ENCODE measurements at regions not wholly inside any gene's neighbourhood (a gene's known extent, or its start where the extent isn't known, plus 50 kb on each side); places are given as distances from the start of the nearest gene placed in this dataset.

DNA sequence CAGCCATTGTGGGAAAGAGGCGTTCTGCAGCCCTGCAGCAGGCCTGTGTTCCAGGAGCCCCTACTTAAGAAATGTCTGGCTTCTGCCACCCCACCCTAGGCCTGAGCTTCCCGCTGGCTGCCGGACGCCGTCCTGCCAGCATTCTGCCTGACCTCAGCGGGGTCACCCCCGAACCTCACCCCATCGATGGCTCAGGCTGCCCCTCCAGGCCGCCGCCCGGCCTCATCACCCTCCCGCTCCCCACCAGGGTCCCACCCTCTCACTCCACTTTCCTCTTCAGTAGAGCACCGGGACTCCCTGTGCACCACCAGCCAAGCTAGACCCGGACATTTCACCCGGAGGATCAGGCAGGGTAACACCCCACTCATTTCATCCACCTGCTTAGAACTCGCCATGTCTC lies 73.6 kb upstream of the SALL3 start:
- DNase-seq = no peak

DNA sequence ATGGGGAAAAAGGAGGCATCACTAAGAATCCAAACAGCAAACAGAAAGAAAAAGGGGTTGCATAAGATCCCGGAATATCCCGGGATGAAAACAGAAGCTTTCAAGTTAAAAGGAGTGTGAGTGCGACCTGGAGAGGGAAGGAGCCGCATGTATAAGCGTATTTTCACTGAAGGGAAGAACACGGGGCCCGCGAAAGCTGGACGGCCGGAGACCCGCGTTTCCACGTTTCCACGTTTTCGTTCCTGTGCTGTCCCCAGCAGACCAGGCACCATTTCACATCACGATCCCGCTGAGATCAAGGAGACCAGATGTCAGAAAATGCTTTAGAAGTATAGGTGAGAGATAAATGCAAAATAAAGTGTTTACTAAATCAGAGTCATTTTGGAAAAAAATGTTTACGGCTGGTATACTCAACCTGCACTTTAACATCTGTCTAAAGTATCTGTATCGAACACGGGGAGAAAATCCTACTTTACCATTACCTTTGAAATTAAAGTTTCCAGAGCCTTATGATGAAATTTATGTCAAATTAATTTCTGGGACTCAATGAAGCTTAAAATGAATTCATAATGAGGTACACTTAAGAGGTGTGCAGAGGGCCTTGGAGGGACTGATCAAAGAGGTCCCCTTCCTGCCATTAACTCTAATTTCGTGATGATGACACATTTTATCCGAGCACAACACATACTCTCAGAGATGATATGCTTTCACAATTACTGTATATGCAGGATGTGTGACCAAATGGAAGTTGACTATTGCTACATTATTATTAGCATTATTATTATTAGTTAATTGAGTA lies 71.0 kb upstream of the SALL3 start:
- DNase-seq = no peak

DNA sequence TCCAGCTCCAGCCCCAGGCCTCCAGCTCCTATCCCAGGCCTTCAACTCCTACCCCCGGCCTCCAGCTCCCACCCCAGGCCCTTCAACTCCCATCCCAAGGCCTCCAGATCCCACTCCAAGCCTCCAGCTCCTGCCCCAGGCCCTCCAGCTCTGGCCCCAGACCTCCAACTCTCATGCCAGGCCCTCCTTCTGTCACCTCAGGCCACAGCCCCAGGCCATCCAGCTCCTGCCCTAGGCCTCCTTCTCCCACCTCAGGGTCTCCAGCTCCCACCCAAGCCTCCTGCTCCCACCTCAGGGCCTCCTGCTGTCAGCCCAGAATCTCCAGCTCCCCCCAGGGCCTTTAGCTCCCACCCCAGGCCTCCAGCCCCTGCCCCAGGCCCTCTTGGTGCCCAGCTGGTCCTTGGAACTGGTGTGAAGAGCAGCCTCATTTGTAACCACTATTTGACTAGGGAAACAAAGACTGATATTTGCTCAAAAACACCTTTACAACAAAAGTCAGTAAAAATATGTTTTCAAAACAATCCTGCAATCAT lies 67.8 kb upstream of the SALL3 start:
- no peak for DNase-seq

DNA sequence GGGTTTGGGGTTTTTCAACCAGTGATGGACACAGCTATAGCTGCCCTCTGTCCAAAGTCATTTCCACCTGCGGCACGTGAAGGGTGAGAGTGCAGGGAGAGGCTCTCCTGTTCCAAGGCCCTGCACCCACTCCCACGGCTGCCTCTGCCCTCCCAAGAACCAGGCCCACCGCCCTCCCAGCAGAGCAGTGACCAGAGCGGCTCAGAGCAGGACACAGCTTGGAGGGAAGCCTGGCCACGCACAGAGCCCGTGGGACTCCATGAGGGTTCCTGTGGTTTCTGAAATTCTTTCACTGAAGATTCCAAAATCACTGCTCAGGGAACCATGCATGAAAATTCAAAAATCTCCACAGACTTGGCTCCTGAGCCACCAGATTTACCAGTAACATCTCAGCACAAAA lies 67.3 kb upstream of the SALL3 start:
- no peak for DNase-seq

DNA sequence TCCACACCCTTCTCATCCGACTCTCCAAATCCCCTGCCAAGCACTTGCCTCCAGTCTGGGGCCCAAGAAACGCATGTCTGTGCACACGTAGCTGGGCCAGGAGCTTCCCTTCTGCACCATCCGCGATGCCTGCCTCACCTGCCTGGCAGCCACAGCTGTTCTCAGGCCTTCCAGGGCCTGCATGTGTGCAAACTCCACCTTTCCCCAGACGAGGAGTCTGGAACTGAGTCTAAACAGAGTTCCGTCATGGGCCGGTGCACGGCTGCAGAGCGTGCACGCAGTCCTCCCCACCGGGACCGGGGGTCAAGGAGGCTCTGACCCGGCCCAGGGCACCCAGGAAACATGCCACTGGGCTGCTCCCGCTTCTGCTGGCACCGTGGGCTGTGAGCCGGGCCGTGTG lies 66.8 kb upstream of the SALL3 start:
- DNase-seq = no peak

DNA sequence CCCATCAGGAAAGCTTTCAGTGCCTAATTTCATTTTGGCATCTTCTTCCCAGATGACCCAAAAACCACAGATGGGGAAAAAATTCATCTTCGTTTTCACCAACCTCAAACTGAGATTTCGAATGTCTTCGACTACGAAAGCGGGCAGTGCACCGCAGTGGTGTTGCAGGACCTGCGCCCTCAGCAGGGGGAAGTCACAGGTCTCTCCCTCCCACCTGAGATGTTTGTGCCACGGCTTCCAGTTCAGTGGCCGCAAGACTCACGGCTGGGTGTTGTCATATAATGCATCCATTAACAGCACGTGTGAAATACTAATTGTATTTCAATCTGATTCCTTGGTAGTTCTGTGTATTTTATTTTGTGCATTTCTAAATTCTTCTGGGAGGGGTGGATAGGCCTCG lies 66.2 kb upstream of the SALL3 start:
- no peak for DNase-seq

DNA sequence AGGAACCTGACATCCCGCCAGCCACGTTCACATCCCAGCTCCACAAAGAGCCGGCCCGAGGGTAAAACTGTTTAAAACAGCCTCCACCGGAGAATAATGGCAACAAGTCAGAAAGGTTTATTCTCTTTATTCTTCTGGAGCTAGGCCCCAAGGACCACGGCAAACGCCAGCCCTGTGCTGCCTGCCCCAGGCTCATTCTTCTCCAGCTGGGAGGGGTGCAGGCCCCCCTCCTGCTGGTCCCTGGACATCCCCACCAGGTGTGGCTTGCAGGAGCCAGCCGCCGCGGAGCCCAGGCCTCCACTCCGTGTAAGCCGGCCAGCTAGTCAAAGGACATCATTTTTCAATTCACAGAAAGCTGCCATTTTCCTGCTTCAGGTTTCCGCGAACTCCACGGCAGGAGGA lies 65.8 kb upstream of the SALL3 start:
- DNase-seq = no peak

DNA sequence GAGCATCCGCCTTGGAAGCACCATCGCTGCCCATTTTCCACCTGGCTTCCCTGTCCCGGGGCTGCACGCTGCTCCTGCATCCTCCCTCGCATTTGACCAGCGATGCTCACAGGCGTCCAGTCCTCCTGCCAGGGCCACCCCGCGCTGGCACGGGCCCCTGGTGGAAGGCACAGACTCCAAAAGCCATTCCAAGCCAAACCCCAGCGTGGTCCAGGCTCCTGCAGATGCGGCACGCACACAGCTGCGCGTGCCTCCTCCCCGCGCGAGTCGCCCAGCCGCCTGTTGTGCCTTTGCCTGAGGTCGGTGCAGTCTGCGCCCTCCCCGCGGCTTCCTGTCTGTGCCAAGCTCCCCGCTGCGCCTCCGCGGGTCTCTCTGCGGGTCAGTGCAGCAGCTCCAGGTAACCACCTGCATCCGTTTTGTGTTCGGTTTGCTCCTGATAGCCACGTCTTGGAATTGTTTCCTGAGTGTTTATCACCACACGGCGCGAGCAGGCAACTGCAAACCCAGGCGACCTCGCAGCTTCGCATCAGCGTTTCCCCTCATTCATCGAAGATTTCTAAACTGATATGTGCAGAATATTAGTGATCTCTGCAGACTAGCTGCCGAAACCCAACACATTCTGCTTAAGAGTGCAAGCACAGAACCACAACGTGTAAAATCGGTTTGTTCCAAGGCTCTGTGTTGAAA lies 65.2 kb upstream of the SALL3 start:
- no peak for DNase-seq

DNA sequence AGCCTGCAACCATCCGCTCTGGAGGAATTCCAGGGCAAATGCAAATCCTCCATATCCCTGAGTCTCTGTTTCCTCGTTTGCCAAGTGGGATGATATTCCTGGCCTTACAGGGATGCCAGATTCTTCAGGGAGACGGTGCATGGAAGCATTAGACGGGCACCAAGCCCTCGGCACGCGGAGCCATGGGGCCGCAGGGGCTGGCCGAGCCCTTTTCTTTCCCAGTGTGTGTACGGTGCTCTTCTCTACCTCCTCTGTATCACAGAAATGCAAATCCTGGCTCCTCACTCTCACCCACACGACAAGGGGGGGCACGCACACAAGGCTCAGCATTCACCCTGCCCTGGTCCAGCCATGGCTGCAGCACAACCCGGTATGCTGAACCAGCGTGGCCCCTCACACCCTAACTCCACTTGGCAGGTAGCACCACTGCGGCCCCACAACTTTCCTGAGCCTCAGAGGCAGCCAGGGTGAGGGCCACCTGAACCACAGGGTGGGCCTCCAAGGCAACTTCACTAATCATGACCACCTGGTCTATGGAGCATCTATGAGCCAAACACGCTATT lies 64.1 kb upstream of the SALL3 start:
- no peak for DNase-seq

DNA sequence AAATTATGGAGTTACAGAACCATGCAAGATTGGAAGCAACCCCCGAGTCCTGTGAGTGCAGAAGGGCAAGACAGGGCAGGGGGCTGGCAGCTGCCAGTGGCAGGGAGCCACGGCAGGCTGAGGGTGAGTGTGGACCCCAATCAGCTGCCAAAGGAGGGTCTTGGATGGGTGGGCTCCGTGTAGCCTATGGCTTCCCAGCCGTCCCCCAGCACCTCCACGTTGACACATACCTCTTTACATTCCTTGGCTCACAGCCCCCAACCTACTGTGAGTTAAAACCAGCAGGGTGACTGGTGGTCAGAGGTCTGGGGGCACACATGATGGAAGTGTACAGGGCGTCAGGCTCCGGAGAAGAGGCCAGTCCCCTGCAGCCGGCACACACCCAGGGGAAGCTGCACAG lies 60.9 kb upstream of the SALL3 start:
- no peak for DNase-seq

DNA sequence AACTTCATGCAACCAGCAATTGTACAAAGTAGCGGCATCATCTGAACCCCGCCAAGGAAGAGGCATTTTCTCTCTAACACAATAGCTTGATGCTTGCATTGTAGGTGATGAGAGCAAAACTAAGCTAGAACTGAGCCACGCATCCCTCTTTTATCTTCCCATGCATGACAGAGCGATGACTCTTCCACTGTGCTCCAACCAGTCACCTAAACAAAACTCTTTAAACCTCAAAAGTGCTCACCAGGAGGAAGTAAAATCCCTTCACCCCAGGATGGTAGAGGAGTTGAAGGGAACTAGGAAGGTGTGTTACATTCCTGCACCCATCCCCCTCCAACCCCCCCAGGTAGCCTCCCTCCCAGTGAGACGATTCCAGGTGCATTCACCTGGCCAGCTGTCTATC lies 59.7 kb upstream of the SALL3 start:
- DNase-seq = no peak

DNA sequence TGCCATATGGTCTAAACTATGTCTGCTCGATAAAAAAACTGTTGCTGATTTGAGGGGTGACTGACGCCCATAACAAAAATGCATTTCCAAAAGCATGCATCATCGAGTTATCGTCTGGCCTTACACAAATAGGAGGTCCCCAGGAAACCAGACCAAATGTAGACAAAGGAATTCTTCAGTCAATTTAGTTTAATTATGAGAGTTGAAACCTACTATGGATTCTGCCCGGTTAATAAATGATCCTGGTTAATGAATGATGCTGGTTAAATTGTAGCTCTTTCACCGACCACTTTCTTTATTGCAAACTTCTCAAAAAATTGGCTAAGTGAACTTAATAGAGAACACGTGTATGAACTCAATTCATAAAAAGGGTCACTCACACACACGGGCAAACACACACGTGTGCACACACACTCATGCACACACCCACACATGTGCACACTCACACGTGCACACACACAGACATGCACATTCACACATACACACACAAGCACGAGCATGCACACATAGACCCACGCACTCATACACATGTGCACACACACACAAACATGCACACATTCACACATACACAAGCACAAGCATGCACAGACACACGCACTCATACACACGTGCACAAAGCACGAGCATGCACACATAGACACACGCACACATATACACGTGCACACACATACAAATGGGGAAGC lies 59.0 kb upstream of the SALL3 start:
- DNase-seq = no peak

DNA sequence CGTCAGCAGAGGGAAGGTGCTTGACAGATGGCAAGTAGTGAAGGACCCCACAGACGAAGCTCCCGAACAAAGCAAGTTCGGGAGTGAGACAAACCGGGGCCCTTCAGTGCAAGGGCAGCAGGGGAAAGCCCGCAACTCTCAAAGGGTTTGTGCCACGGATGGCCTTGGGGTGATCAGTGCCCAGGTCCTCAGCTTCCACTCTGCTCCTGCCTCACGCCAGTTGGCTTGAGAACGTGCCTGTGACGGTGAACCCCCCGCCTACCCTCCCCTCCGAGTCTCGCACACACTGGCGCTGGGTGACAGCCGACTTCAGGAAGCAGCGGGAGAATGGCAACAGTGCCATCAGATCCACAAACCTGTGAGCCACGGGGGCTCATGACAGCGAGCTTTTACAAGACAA lies 56.8 kb upstream of the SALL3 start:
- no peak for DNase-seq

DNA sequence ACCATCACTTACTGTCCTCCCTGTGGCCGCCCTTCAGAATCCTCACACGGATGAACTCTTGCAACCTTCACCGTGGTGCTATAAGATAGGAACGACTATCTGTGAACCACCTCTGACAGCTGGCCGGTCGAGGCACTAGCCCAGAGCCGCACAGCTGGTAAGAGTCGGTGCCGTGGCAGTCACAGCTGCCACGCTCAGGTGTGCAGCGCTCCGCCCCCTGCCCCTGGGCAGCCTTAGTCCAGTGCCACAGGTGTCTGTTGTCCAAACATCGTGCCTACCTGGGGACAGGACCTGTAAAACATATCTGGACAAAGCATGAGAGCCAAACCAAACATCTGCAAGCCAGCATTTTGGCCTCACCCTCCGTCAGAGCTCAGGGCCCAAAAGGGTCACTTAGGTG lies 55.3 kb upstream of the SALL3 start:
- DNase-seq = no peak

DNA sequence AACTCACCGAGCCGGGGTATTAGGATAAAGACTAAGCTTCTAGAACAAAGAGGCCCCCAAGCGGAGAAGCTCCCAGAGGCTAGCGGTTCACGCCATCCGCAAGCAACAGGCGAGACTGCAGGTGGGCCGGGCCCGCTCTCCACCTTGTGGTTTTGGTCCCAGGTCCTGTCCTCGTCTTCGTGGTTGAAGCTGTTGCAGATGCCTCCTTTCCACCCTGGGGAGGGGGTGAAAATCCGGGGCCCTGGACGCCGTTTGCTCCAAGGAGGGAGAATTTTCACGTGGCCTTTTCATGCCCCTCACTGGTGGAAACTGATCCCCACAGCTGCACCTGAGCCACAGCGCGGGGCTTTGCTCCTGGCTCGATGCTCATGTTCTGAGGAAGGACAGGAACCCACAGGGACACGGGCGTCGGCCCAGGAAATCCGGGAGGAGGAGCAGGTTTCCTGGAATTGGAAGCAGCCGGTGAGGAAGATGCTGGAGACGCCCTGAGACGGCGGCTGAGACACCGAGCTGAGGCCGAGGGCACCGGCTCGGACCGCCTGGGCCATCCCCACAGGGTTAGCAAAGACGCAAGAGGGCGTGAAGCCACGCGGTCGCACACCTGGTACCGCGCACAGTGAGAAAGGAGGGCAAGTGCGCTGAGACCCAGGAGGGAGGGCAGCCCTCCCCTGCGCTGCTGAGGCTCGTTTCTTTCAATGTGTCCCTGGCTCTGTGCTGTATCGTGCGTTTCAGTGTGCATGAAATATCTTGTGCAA lies 54.7 kb upstream of the SALL3 start:
- no peak for DNase-seq

DNA sequence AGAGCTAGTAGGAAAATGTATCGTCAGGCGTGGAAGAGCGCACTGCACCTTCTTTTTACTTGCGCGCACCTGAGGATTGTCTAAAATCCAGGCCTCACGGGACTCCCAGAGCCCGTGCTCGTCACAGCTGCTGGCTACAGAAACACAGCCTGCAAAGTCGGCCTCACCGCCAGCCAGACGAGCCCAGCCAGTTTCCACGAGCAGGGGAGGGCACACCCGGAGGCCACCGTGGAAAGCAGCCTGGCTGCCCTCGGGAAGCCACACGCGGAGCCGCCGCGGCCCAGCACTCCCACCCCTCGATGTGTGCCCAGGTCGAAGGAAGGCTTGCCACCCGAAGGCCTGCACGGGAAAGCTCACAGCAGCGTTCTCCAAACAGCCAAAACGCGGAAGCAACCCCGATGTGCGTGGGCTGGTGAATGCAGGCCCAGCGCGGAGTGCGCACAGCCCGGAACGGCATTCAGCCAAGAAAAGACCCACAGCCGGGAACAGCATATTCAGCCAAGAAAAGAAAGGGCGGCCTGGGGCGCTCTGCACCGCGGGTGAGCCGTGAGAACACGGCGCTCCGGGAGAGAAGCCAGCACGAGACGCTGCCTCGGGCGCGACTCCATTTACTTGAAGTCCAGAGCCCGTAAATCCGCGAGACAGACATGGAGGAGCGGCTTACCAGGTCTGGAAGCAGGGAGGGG lies 53.9 kb upstream of the SALL3 start:
- DNase-seq = no peak

DNA sequence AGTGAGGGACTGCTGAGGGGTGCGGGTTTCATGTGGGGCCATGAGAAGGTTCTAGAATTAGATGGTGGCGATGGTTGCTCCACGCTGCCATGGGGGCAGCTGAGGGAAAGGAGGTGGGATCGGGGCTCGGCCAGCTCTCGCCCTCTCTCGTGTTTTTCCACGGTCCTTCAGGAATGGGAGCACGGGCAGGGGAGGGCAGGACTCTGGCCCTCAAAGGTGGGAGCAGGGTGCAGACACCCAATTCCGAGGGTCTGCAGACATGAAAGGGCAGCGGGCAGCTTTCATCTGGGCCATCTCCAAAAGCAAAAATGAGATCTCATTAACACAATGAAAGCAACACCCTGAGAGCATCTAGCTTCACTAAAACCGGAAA lies 53.4 kb upstream of the SALL3 start:
- no peak for DNase-seq

DNA sequence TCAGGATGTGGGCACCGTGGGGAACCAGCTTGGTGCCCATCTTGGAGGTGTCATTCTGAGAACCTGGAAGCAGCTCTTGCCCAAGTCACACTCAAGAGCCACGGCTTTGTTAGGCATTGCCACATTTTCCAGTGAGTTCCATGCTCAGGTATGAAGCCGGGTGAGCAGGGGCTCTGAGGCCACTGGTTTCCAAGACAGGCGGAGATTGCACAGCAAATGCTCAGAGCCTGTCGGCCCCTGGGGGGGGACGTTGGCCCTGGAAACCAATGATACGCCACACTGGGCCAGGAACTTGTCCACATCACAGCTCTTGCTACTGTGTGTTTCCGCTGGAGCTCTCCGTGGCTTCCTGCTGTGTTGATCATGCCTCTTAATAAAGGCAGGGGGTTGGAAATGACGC lies 52.5 kb upstream of the SALL3 start:
- DNase-seq = no peak

DNA sequence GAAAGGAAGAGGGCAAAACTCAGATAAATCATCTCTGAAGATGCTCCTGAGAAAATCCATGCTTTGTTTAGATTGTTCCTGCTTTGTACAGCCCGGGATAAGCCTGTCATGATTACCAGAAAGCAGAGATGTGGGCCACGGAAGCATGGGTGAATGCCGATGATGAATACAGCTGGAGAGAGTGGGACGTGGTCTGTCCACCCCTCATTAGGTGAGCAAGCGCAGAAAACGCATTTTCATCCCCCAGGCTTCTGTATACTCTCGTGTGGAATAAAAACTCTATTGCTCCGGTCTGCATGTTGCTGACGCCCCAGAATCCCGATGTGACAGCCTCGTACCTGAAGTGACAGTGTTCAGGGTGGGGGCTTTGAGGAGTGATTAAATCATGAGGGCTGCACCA lies 52.0 kb upstream of the SALL3 start:
- no peak for DNase-seq

DNA sequence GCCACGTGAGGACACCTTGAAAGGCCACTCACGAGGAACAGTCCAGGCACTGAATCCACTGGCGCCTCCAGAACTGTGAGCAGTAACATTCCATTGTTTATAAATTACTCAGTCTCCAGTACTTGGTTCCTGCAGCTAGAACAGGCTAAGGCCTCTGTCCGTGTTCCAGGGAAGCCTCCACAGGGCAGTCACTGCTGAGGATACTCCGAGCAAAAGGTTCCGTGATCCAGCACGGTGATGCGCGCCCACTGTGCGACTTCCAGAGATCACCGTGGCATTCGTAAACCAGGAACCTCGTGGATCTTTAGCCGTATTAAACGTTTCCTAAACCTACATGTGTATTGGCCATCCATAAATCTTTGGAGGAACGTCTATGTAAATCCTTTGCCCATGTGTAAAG lies 51.5 kb upstream of the SALL3 start:
- DNase-seq = no peak

DNA sequence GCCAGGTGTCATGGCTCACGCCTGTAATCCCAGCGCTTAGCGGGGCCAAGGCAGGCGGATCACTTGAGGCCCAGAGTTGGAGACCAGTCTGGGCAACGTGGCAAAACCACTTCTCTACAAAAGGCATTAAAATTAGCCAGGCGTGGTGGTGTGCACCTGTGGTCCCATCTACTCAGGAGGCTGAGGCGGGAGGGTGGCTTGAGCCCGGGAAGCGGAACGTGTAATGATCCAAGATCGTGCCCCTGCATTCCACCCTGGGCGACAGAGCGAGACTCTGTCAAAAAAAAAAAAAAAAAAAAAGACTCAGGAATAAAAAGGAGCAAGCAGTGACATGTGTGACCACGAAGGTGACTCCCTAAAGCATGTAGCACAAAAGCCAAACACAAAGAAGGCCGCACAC lies 50.1 kb upstream of the SALL3 start:
- no peak for DNase-seq
